ENCODE measurements at regions not wholly inside any gene's neighbourhood (a gene's known extent, or its start where the extent isn't known, plus 50 kb on each side); places are given as distances from the start of the nearest gene placed in this dataset.

GRCh38 chr5:112630246-112631009, 107.3 kb upstream of the APC start:
- peaks cover 42% of the 10 kb centered on the region for H3K4me1 ChIP-seq
- peak overlapping the region; percentile 83 for H3K27ac ChIP-seq
- H3K4me2 ChIP-seq (ENCODE audit: low read length), result peak overlapping the region; percentile 15
- no peak for TF ChIP-seq CTCF (IDR thresholded peaks at IDR 0.05)
- H3K9ac ChIP-seq, result no peak overlapping the region
- no peaks in the 10 kb centered on the region for H3K9me3 ChIP-seq (ENCODE audit: control insufficient read depth, low read length)
- H3K36me3 ChIP-seq (ENCODE audit: control insufficient read depth, insufficient read depth, low read length), result no peaks in the 10 kb centered on the region
- H3K79me2 ChIP-seq, result no peaks in the 10 kb centered on the region
- H3K27me3 ChIP-seq (ENCODE audit: control insufficient read depth, insufficient read depth, low read length), result no peaks in the 10 kb centered on the region
- peak overlapping the region; percentile 6 for H3K4me3 ChIP-seq (ENCODE audit: low read depth, low read length)
- H2AFZ ChIP-seq, result peak overlapping the region; percentile 3

GRCh38 chr5:112634166-112634565, 103.5 kb upstream of the APC start:
- H3K4me1 ChIP-seq, result peaks cover 15% of the 10 kb centered on the region
- no peak overlapping the region for H3K4me2 ChIP-seq (ENCODE audit: low read length)
- no peaks in the 10 kb centered on the region for H3K79me2 ChIP-seq
- H3K4me3 ChIP-seq (ENCODE audit: low read depth, low read length), result no peak overlapping the region
- no peaks in the 10 kb centered on the region for H3K27me3 ChIP-seq (ENCODE audit: control insufficient read depth, insufficient read depth, low read length)
- H3K36me3 ChIP-seq (ENCODE audit: control insufficient read depth, insufficient read depth, low read length), result no peaks in the 10 kb centered on the region
- no peaks in the 10 kb centered on the region for H3K9me3 ChIP-seq (ENCODE audit: control insufficient read depth, low read length)
- H2AFZ ChIP-seq, result no peak overlapping the region
- H3K27ac ChIP-seq, result no peak overlapping the region
- H3K9ac ChIP-seq, result no peak overlapping the region
- no peak for TF ChIP-seq CTCF (IDR thresholded peaks at IDR 0.05)

- Histone ChIP-seq H3K4me2 (ENCODE audit: low read length) (no peak overlapping the region), H3K9me3 (ENCODE audit: control insufficient read depth, low read length) (no peaks in the 10 kb centered on the region), H3K36me3 (ENCODE audit: control insufficient read depth, insufficient read depth, low read length) (no peaks in the 10 kb centered on the region), H3K4me1 (peaks cover 9% of the 10 kb centered on the region), H3K79me2 (no peaks in the 10 kb centered on the region), H3K4me3 (ENCODE audit: low read depth, low read length) (no peak overlapping the region), H3K27ac (no peak overlapping the region), H3K27me3 (ENCODE audit: control insufficient read depth, insufficient read depth, low read length) (no peaks in the 10 kb centered on the region), H3K9ac (no peak overlapping the region), H2AFZ (peak overlapping the region; percentile 48)
- TF ChIP-seq CTCF (IDR thresholded peaks at IDR 0.05), result no peak
Measured at GRCh38 chr5:112634796-112635195, 102.9 kb upstream of the APC start.

GRCh38 chr5:112635276-112635675, 102.4 kb upstream of the APC start:
- no peak overlapping the region for H3K4me3 ChIP-seq (ENCODE audit: low read depth, low read length)
- H3K9ac ChIP-seq, result no peak overlapping the region
- TF ChIP-seq CTCF (IDR thresholded peaks at IDR 0.05), result no peak
- H2AFZ ChIP-seq, result peak overlapping the region; percentile 48
- H3K36me3 ChIP-seq (ENCODE audit: control insufficient read depth, insufficient read depth, low read length), result no peaks in the 10 kb centered on the region
- no peaks in the 10 kb centered on the region for H3K9me3 ChIP-seq (ENCODE audit: control insufficient read depth, low read length)
- H3K27me3 ChIP-seq (ENCODE audit: control insufficient read depth, insufficient read depth, low read length), result no peaks in the 10 kb centered on the region
- H3K4me2 ChIP-seq (ENCODE audit: low read length), result no peak overlapping the region
- H3K4me1 ChIP-seq, result peaks cover 4% of the 10 kb centered on the region
- H3K27ac ChIP-seq, result no peak overlapping the region
- H3K79me2 ChIP-seq, result no peaks in the 10 kb centered on the region

Measured in parathyroid adenoma (tissue), 2 donors.